ENCODE measurements at regions not wholly inside any gene's neighbourhood (a gene's known extent, or its start where the extent isn't known, plus 50 kb on each side); places are given as distances from the start of the nearest gene placed in this dataset.
"Not testable (repeated sequence)": the region's sequence is repeated elsewhere in the genome, so short reads cannot be mapped to it uniquely, and the experiment has no call there.

DNA sequence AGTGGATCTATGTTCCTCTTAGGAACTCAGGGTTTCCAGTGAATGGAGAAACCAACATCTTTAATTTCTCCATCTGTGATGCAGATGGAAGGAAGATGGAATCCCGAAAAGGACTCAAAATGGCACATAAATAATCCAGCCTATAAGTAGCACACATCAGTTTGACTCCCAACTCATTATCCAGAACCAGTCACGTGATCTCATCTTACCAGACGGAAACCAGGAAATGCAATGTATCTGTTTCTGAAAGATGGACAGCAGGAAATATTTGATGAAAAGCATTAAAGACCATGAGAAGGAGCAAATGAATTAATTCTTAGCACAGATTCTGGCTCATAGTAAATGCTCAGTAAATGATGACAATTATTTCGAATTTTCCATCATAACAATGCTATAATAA, 443.1 kb upstream of the FMR1 start:
- DNase-seq (ENCODE audit: low read depth, low spot score): no peak

DNA sequence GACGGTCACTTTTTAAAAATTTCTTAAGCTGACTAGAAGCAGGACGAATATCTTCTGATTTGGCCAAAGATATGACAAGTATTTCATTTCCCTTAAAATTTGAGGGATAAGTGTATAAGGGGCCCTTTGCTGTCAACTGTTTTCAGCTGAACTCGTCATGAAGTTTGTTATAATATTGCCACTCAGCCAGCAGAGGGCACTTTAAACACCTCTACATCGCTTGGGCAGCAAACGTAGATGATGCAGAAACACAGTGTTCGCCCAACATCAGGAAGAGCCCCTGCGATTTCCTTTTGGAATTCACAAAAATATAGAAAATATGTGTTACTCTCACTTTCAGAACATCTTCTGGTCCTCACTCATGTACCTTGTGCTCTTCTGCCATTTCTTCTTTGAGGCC, 435.7 kb upstream of the FMR1 start:
- DNase-seq (ENCODE audit: low read depth, low spot score): peak; percentile 6

DNA sequence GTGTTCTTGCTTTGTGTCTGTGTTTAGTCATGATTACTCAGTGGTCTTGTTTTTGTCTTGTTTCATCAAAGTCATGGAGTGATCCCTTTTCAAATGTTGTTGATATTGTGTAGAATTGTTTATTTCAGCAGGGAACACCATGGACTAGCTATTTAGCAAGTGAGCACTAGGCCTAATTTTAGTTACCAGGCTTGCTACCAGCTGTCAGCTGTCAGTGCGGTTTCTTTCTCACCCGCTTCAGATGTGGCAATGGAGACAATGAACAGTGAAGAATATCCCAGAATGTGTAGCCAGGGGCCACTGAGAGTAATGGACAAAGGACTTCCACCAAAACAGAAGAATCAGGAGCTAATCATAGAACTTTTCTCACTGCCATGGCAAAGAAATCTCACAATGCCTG, 432.8 kb upstream of the FMR1 start:
- DNase-seq (ENCODE audit: low read depth, low spot score): no peak

DNA sequence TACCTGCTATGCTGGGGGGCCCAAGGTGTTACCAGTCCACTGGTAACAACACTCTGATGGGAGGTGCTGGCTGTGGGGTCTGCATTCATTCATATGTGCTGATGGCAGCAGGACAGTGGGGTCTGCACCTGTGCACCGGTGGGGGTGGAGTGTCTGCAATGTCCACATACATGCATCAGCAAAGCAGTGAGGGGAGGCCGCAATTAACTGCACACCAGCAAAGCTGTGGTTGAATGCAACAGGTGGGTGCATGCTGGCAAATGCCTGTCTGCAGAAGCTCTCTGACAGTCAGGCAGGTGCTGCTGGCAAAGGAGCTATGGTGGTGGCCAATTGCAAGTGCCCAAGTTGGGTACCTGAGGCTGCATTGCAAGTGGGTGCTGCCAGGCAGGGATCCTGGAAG, 426.5 kb upstream of the FMR1 start:
- no peak for DNase-seq (ENCODE audit: low read depth, low spot score)

DNA sequence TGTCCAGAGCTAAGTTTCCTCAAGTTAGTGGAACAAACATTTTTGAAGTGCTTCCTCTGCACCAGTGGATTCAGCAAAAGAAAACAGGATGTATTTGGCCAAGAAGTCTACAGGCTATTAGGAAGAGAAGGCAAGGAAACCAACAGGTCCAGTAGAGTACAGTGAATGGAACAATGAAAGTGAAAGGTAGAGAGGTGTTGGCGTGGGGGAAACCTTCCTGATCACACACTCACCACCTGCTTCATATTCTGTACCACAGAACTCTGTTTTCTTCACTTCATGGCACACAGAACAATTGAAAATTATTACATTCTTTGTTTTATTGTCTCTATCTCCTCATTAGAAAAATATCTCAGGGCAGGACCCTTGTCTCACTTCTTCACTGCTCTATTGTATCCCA, 417.4 kb upstream of the FMR1 start:
- no peak for DNase-seq (ENCODE audit: low read depth, low spot score)

DNA sequence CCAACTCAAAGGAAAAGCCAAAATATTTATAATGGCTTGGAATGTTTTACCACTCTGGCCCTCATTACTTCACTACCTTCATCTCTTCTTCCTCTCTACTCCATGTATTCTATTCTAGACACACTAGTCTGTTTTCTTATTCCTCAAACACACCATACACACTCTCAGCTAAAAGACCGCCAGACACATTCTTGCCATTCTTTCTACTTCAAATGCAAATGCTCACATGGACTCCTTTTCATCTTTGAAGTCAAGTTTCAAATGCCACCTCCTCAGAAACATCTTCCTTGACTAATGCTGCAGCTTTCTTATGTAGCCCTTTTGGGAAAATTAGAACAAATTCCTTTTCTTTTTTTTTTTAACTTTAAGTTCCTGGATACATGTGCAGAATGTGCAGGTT, 412.9 kb upstream of the FMR1 start:
- DNase-seq (ENCODE audit: low read depth, low spot score): peak; percentile 0

DNA sequence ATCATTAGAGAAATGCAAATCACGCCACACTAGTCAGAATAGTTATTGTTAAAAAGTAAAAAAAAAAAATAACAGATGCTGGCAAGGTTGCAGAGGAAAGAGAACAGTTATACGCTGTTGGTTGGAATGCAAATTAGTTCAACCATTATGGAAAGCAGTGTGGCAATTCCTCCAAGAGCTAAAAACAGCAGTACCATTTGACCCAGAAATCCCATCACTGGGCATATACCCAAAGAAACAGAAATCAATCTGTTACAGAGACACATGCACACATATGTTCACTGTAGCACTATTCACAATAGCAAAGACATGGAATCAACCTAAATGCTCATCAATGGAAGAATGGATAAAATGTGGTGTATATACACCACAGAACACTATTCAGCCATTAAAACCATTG, 388.7 kb upstream of the FMR1 start:
- DNase-seq (ENCODE audit: low read depth, low spot score): no peak

DNA sequence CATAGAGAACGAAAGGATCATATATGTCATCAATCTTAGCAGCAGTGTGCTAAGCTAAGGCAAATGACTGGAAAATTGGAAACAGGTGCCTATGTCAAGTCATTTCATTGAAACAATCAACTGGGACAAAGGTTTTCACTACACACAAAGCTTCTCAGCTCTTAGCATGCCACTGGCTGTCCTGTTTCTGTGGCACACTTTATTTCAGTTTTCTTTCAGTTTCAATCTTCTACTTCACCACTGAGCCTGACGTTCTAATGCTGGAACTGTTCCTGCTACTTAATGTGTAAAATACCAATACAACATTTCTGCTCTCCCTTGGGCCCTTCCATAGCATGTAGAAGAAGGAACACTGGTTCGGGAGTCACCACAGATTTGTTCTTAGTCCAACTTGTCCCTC, 378.3 kb upstream of the FMR1 start:
- no peak for DNase-seq (ENCODE audit: low read depth, low spot score)

DNA sequence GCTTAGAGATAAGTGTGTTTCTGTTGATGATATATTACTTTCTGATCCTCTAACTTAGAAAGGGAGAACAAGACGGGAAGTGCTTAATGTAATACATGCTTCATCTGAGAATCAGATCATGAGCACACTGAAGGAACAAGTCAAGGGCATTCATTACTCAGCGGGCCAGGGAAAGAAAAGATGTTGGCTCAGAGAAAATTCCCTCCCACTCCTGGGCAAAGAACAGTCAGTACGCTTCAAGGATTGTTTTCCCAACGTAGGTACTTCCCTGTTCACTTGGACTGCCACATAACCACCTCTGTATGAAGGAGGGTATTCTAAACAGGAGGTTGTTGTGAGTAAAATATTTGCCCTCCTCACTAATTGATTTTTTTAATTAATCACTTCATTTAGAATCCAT, 374.5 kb upstream of the FMR1 start:
- no peak for DNase-seq (ENCODE audit: low read depth, low spot score)

DNA sequence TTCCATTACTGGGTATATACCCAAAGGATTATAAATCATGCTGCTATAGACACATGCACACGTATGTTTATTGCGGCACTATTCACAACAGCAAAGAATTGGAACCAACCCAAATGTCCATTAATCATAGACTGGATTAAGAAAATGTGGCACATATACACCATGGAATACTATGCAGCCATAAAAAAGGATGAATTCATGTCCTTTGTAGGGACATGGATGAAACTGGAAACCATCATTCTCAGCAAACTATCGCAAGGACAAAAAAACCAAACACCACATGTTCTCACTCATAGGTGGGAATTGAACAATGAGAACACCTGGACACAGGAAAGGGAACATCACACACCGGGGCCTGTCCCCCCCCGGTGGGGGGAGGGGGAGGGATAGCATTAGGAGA, 363.7 kb upstream of the FMR1 start:
- not testable (repeated sequence) for DNase-seq (ENCODE audit: low read depth, low spot score)

DNA sequence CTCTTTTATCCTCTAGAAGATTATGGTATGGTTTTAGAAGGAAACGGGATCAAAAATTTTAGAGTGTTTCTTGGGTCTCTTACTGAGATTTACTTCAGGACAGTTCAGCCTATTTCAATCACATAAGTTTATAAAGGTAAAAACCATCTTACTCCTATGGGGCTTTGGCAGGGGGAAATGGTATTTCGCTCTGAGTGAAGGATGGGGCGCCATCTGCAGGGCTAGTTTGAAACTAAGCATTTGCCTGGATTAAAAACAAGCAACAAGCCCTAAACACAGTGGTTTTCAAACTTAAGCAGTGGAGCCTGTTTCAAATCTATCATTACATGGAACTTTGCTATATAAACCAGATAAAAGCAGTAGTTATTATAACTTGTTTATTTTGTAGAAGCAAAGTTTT, 361.5 kb upstream of the FMR1 start:
- peak; percentile 12 for DNase-seq (ENCODE audit: low read depth, low spot score)

DNA sequence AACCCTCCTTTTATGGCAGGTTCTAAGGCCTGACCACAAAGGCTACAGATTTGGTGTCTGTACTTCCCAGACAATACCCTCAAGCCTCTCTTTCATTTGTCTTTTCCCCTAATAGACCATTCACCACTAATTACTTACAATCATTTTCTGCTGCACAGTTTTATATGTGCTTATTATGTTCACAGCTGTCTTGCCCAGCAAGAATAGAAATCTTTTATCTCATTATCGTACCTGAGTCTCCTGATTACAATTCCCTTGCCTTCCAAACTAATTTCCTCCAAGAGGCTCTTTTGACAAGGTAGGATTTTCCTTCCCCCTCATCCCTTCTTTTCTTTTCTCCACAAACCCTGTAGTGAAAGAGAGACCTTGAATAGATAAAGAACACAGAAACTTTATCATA, 352.5 kb upstream of the FMR1 start:
- DNase-seq (ENCODE audit: low read depth, low spot score): no peak

DNA sequence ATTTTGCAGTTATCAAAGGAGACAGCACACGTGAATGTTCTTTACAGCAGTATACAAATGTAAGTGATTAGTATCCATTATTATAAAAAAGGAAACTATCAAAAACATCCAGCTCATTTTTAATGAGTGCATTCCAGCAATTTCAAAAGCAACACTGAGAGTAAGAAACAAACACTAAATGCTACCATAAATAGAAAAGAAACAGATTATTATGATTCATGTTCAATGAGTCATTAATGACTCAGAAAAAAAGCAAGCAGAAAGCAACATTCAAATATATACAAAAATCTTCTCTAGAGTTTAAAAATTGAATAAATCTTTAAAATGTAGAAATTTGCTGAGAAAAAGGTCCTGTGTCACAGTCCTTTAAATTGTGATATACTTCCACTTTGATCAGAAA, 346.5 kb upstream of the FMR1 start:
- no peak for DNase-seq (ENCODE audit: low read depth, low spot score)

DNA sequence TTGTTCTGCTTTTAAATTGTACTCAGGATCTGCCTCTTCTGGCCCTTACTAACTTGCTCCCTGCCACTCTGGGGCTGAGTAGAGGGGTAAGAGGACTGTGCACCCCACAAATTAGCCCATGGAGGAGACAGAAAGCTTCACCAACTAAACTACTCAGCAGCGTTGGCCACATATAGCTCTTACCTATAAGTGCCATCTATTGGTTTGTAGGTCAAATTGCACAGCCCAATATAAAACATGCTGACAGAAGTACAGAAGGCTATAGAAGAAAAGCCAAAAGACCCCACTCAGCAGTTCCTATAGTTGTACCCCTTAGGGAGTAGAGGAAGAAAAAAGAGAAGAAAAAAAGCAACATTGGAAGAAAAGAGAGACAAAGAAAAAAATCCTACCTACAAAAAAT, 341.2 kb upstream of the FMR1 start:
- no peak for DNase-seq (ENCODE audit: low read depth, low spot score)

DNA sequence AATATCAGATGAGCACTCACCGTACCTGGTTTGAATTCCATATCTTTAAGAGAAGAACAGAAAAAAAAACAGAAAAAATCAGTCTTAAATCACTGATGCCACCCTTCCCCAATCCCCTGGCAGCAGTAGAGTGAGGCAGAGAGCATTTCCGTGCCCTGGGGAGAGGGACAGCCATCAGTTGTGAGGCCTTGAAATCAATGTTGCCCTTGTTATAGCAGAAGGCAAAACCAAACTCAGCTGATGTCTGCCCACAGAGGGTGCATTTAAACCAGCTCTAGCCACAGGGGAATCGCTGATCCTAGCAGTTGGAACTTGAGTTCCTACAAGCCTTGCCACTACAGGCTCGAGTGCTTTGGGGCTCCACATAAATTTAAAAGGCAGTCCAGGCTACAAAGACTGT, 338.5 kb upstream of the FMR1 start:
- no peak for DNase-seq (ENCODE audit: low read depth, low spot score)

DNA sequence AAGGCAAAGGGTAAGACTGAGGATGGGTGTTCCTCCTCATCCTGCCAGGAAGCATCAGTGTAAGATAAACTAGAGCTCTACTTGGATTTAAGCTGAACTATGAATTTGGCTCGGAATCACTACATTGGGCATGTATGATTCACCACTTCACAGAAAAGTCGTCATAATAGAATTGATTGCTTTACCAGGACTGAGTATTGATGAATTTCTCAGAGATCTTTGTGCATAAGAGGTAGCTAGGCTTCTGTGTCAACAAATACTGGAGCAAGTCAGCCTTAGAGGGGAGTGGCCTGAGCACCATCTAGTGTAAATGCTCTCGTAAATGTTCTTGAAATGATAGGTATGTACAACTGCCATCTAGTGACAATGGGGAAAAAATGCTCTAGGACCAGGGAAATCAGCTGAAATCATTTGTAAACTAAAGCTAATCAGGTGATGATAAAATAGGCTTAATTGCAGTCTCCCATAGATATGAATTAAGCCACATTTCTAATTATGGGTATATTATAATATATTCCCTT, 309.5 kb upstream of the FMR1 start:
- no peak for DNase-seq (ENCODE audit: low read depth, low spot score)

DNA sequence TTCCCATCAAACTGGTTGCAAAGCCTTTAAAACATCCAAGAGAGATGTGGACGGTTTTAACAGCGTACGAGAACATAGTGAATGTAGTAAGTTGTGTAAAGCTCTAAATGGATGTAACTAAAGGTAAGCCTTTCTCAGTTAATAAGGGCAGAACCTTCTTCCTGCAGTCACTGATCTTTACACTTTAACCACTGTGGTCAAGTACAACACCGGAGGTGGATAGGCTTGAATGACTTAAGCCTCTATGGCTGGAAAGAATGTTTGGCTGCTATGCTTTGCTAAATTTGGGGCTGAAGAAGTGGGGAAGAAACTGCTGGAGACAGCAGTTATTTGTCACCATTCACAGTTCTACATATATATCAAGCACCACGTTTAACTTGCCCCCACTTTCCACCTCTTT, 285.1 kb upstream of the FMR1 start:
- no peak for DNase-seq (ENCODE audit: low read depth, low spot score)

DNA sequence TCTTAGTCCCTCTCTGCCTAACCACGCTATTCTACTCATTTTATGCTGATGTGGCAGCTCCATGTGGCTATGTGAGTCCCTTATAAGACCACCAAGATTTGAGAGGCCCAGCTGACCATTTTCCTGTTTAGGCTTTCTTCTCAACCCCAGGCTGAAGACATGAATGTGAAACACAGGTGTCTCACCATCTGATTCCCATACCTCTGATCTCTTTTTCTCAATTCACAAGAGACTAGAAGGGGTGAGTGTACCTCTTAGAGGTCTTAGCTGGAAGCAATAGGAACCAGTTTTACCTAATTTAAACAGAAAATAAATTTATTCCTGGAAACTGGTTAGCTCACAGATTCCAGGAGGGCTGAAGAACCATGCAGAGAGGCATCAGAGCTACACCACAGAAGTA, 276.5 kb upstream of the FMR1 start:
- DNase-seq (ENCODE audit: low read depth, low spot score): no peak

DNA sequence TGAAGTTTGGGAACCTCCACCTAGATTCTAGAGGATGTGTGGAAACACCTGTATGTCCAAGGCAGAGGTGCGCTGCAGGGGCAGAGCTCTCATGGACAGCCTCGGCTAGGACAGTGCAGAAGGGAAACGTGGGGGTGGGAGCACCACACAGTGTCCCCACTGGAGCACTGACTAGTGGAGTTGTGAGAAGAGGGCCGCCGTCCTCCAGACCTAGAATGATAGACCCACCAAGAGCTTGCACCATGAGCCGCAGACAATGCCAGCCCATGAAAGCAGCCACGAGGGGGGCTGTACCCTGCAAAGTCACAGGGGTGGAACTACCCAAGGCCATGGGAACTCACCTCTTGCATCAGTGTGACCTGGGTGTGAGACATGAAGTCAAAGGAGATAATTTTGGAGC, 274.5 kb upstream of the FMR1 start:
- no peak for DNase-seq (ENCODE audit: low read depth, low spot score)

DNA sequence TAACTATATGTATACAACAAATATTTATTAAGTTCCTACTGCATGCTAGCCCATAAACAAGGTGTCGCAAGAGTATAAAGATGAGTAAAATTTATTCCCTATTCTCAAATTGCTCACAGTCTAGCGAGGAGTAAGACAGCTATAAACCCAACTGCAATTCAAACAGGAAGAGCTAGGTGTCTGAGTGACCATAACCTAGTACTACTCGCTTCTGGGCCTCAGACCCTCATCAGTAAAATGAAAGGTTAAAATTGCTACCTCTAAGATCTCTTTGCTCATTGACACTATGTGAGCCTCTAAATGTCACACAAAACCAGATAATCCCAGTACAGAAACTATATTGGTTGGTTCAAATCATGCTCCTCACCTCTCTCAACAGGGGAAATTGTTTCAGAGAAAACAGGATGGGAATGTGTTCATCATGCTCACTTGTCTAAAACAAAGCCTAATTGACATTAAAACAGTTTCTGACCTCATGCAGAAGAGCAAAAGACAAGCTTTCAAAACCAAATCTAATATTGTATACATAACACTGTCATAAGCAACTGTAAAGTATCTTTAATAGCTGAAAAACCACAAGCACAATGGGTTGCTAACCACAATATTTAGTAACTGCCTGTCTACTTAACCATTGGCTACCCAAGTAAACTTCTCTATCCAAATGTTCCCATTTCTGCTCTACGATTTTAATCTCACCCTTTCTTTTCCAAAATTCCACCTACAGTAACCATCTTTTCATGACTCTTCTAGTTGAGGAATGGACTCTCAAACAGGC, 264.6 kb upstream of the FMR1 start:
- DNase-seq (ENCODE audit: low read depth, low spot score): no peak

DNA sequence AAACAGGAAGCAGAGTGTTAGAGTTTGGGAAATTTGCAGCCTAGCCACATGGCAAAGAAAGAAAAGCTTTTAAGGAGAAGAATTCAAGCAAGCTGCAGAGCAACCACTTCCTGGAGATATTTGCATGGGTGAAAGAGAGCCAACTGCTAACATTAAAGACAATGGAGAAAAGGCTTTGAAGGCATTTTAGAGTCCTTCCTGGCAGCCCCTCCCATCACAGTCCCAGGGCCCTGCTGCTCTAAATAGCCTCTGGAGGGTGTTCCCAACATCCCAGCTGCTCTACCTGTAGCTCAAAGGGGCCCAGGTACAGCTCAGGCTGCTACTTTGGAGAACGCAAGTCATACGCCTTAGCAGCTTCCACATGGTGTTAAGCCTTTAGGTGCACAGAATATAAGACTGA, 235.9 kb upstream of the FMR1 start:
- DNase-seq (ENCODE audit: low read depth, low spot score): no peak

DNA sequence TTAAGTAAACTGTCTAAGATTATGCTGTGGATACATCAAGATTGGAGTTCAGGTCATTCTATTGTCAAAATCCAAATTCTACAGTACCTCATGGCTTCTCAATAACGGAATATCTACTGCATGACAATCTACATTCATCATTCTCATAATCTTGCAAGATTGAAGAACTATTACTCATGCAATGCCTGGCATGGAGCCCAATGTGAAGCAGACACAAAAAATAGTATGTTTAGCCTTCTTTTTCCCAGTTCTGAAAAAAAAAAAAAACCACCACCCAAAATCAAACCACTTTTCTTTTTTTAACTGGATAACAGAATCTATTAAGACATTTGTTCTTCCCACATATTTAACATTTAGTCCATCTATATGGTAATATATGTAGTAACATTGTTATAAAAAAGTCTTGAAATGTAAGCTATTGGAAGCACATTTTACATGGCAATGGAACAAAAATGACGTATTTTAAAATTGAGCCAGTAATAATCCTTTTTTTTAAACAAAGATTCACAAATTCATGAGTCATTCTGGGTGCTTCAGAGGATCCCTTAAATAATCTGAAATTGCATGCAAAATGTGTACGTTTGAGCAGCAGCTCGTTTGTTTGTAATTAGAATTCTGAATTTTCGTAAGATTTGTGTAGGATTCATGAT, 232.2 kb upstream of the FMR1 start:
- DNase-seq (ENCODE audit: low read depth, low spot score): no peak

DNA sequence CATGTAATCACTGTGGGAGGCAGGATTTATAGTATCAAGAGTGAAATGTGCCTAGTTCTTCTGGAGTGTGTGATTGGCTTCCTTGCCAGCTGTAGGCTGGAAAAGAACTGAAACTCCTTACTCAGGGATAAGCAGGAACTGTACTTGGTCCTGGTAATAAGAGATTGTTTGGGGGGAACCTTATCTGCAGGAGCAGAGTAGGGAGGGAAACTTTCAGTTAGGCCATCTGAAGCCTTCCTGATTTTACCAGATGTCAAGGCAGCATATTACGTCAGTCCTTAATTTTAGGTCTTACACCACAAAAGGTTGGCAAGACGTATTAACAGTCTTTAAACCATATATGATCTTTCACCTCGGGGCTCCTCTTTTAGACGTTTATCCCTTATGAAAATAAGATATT, 231.5 kb upstream of the FMR1 start:
- DNase-seq (ENCODE audit: low read depth, low spot score): no peak

DNA sequence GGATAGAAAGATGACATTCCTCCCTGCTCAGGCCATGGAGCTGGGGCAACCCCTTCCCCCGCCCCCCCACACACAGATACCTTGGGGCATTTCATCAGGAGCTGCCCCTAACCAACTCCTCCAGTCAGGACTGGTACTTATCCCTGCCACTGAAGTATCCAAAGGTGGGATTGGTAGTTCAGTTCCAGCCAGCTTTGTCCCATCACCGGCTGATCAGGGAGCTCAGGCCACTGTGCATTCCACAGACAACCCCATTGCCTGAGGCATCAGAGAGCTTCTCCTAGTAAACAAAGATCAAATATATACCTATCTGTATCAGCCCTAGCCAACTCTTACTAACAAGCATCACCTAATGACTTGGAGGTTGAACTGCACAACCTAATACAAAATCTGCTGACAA, 218.2 kb upstream of the FMR1 start:
- DNase-seq (ENCODE audit: low read depth, low spot score): no peak
